Glutamatergic neuron (in vitro differentiated cells): ENCODE measurements at regions not wholly inside any gene's neighbourhood (a gene's known extent, or its start where the extent isn't known, plus 50 kb on each side); places are given as distances from the start of the nearest gene placed in this dataset.

Experiments
- DNase-seq: peaks from one replicate; pipeline ENCODE4 v3.0.0; 2022
- H3K27ac Mint-ChIP-seq: one replicate; pipeline ENCODE4 v1.8.0; 2020; ENCODE audit warnings: mild to moderate bottlenecking, mixed read lengths, inconsistent platforms; ENCODE audit not compliant: unreplicated experiment
- H3K27me3 Mint-ChIP-seq: one replicate; pipeline ENCODE4 v1.8.0; 2020; ENCODE audit warnings: mild to moderate bottlenecking, moderate library complexity, mixed read lengths, inconsistent platforms; ENCODE audit not compliant: unreplicated experiment
- H3K36me3 Mint-ChIP-seq: one replicate; pipeline ENCODE4 v1.8.0; 2020; ENCODE audit warnings: mild to moderate bottlenecking, mixed read lengths, inconsistent platforms; ENCODE audit not compliant: unreplicated experiment
- H3K4me1 Mint-ChIP-seq: one replicate; pipeline ENCODE4 v1.8.0; 2020; ENCODE audit warnings: mild to moderate bottlenecking, low read depth, mixed read lengths, inconsistent platforms; ENCODE audit not compliant: unreplicated experiment
- H3K4me3 Mint-ChIP-seq: one replicate; pipeline ENCODE4 v1.8.0; 2020; ENCODE audit warnings: mild to moderate bottlenecking, mixed read lengths, inconsistent platforms; ENCODE audit not compliant: unreplicated experiment
- H3K9me3 Mint-ChIP-seq: one replicate; pipeline ENCODE4 v1.8.0; 2020; ENCODE audit warnings: mild to moderate bottlenecking, moderate library complexity, mixed read lengths, inconsistent platforms; ENCODE audit not compliant: unreplicated experiment
- TF ChIP-seq, protein P1 (sequence below): fragments of 200-600 bp; sonication (generic); IDR thresholded peaks from one replicate; pipeline ENCODE4 v1.5.0; 2021; ENCODE audit not compliant: partially characterized antibody, unreplicated experiment

DNA sequence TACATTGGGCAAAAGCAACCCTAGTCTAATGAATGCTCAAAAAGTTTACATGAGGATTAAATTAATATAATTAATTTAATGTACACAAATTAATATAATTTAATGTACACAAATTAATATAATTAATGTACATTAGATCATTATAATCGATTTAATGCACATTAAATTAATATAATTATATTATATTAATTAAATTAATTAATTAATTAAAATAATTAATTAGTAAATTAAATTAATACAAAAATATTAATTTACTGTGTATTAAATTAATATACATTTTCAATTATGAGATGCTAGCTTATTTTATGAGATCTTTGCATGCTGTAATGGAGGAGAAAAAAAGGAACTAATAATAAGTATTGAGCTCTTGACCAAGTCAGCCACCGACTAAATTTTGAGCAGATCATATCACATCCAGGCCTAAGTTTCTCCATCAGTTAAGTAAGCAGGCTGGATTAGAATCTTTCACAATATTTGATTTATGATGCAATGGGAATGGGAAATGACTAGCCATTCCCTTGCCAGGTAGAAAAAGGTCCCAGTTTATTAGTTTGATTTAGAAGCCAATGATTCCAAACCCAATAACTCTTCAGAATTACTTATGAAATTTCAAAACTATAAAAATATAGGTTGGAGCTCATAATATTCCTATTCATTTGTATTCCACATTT is 533.4 kb upstream of the GRIA1 start:
- Mint-ChIP-seq H3K4me3 (no peak overlapping the region), H3K4me1 (no peaks in the 10 kb centered on the region), H3K36me3 (no peaks in the 10 kb centered on the region), H3K27ac (no peak overlapping the region), H3K27me3 (no peaks in the 10 kb centered on the region), H3K9me3 (no peaks in the 10 kb centered on the region)
- no peak for DNase-seq
- TF ChIP-seq, protein P1, sequence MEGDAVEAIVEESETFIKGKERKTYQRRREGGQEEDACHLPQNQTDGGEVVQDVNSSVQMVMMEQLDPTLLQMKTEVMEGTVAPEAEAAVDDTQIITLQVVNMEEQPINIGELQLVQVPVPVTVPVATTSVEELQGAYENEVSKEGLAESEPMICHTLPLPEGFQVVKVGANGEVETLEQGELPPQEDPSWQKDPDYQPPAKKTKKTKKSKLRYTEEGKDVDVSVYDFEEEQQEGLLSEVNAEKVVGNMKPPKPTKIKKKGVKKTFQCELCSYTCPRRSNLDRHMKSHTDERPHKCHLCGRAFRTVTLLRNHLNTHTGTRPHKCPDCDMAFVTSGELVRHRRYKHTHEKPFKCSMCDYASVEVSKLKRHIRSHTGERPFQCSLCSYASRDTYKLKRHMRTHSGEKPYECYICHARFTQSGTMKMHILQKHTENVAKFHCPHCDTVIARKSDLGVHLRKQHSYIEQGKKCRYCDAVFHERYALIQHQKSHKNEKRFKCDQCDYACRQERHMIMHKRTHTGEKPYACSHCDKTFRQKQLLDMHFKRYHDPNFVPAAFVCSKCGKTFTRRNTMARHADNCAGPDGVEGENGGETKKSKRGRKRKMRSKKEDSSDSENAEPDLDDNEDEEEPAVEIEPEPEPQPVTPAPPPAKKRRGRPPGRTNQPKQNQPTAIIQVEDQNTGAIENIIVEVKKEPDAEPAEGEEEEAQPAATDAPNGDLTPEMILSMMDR: no peak

DNA sequence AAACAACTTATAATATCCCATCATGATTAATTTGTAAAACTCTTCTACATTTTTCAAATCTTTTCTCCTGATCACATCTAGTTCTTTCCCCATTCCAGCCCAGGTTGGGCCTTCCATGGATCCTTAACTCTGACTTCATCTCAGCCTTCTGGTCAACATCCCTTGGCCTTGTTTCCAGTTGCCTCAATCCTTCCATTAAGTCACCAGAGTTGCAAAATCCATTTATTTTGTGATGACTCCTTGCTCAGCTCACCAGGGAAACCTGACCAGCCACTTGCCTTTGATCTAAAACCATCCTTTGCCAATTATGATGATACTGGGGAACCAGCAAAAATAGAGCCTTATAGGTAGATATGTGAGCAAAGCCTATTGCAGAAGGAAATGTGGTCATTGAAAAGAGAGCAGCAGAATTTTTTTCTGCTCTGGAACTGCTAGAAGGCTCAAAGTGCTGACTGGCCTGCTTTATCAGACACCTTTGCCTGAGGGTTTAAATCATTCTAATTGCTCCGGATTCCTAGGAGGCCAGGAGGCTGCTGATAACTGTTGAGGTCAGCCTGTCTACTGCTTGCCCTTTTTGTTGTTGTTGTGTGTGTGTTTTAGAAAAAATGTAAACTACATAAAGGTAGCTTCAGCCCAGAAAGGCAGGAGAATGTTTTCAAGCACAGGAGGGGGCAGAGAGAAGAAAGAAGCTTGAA is 512.2 kb upstream of the GRIA1 start:
- Mint-ChIP-seq H3K27me3 (no peaks in the 10 kb centered on the region), H3K4me3 (no peak overlapping the region)

DNA sequence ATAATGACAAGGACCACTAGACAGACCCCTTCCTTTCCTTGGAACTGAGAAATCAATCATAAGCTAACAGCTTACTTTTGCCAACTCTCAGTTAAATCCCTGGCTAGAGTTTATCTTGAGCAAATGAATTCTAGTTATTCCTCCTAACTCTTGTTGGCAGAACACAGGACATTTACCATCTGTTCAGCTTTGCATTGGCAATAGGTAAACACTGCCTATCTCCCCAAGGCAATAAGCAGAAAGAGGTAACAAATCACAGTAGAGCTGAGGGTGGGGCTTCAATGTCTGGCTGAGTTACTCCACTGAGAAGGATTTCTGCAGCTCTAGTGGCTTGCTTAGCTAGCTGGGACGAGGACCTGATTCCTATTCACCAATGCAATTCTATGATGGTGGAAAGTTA is 503.3 kb upstream of the GRIA1 start:
- no peak for DNase-seq
- Mint-ChIP-seq H3K4me1 (no peaks in the 10 kb centered on the region), H3K27ac (no peak overlapping the region), H3K4me3 (no peak overlapping the region), H3K9me3 (no peaks in the 10 kb centered on the region), H3K36me3 (no peaks in the 10 kb centered on the region), H3K27me3 (no peaks in the 10 kb centered on the region)
- TF ChIP-seq, protein P1: no peak

More for the DNA sequence above, 512.2 kb upstream of the GRIA1 start:
- H3K4me1 Mint-ChIP-seq: no peaks in the 10 kb centered on the region
- no peak for DNase-seq
- no peak overlapping the region for H3K27ac Mint-ChIP-seq
- H3K36me3 Mint-ChIP-seq: peaks cover 4% of the 10 kb centered on the region
- H3K9me3 Mint-ChIP-seq: peaks cover 1% of the 10 kb centered on the region
- TF ChIP-seq, protein P1: no peak

DNA sequence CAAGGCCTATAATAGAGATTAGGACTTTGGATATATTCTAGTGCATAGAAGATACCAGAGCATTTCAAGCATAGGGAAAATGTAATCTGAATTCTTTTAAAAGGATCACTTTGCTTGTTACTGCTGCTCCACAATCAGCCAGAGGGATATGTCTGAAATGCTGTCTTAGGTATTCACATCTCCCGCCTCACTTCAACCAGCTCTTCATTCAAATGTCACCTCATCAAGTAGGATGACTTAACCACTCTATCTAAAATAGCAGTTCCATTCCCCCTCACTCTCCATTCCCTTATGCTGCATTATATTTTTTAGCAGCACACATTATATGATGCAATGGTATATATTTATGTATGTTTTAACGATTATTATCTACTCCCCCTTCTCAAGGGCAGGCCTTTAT is 500.3 kb upstream of the GRIA1 start:
- TF ChIP-seq, protein P1: no peak
- no peaks in the 10 kb centered on the region for H3K9me3 Mint-ChIP-seq
- no peaks in the 10 kb centered on the region for H3K27me3 Mint-ChIP-seq
- no peaks in the 10 kb centered on the region for H3K36me3 Mint-ChIP-seq
- DNase-seq: no peak
- H3K4me3 Mint-ChIP-seq: no peak overlapping the region
- H3K27ac Mint-ChIP-seq: no peak overlapping the region
- no peaks in the 10 kb centered on the region for H3K4me1 Mint-ChIP-seq

DNA sequence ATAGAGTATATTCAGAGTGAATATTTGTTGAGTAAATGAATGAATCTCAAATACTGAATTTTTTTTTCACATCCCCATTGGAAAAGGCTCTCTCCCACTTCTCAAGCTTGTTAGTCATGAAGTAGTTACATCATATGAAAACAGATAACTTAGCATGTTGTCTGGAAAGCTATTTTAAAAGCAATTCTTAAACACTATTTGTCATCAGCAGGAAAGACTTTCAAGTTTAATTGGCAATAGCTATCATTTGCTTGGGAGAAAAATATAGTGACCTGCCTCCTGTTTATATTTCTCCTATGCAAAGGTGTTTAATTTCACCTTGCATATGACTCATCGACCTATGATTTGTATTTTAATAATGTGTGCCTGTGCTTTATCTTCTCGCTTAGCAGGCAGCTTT is 499.8 kb upstream of the GRIA1 start:
- no peak for DNase-seq
- TF ChIP-seq, protein P1: no peak
- Mint-ChIP-seq H3K27me3 (no peaks in the 10 kb centered on the region), H3K9me3 (no peaks in the 10 kb centered on the region), H3K4me3 (no peak overlapping the region), H3K4me1 (no peaks in the 10 kb centered on the region), H3K27ac (no peak overlapping the region), H3K36me3 (no peaks in the 10 kb centered on the region)
